ENCODE measurements at regions not wholly inside any gene's neighbourhood (a gene's known extent, or its start where the extent isn't known, plus 50 kb on each side); places are given as distances from the start of the nearest gene placed in this dataset.

DNA sequence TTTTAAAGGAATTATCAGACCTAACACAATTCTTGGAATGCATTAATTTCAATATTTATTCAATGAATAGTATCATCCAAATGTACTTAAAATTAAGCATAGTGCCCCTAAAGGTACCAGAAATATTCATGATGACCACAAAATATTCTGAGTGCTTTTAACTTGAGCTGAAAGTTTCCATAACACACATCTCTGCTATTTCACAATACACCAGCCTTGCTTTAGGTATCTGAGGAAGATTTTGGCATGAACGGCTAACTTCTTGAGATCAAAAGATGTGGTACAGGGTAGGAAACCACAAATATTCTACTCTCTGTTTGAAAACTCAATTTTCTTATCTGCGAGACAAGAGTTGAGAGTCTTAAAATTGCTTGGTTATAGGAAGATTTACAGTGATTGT is 538.3 kb upstream of the PCDH7 start:
- TF ChIP-seq EZH2 (IDR thresholded peaks at IDR 0.05; ENCODE audit: insufficient read depth, poor library complexity, severe bottlenecking) (no peak), EZH2phosphoT487 (IDR thresholded peaks at IDR 0.05; ENCODE audit: insufficient read depth, low read depth) (no peak)
